Activated CD8-positive, alpha-beta T cell treated with anti-CD3 and anti-CD28 coated beads for 36 hours (primary cell): ENCODE measurements at regions not wholly inside any gene's neighbourhood (a gene's known extent, or its start where the extent isn't known, plus 50 kb on each side); places are given as distances from the start of the nearest gene placed in this dataset.
A peak's percentile ranks its signal among the peaks of the same experiment; 100 is the strongest.
"Not testable (repeated sequence)": the region's sequence is repeated elsewhere in the genome, so short reads cannot be mapped to it uniquely, and the experiment has no call there.

Source experiments
- ATAC-seq: fragments of 200-7000 bp; cut with Tn5 transposase; one replicate; pipeline ENCODE4 v1.10.0; 2021; ENCODE audit warnings: mild to moderate bottlenecking, moderate library complexity
- CTCF ChIA-PET: fragments of 350-600 bp; sonication (Branson Sonifier 250); formaldehyde crosslinking; loops from one replicate; lab custom pipeline; 2021; ENCODE audit warnings: antibody characterized with exemption; lab: Charles Lee
- POLR2A ChIA-PET: fragments of 350-600 bp; sonication (Branson Sonifier 250); formaldehyde crosslinking; loops from one replicate; lab custom pipeline; 2021; ENCODE audit warnings: antibody characterized with exemption; lab: Charles Lee
- DNase-seq: peaks from one replicate; pipeline ENCODE4 v3.0.0-alpha.2; 2020
- H3K27ac Mint-ChIP-seq: one replicate; pipeline ENCODE4 v1.8.0; 2021; ENCODE audit warnings: mild to moderate bottlenecking, mixed read lengths
- H3K27me3 Mint-ChIP-seq: one replicate; pipeline ENCODE4 v1.8.0; 2021; ENCODE audit warnings: mixed read lengths
- H3K36me3 Mint-ChIP-seq: one replicate; pipeline ENCODE4 v1.8.0; 2021; ENCODE audit warnings: low read depth, mixed read lengths
- H3K4me1 Mint-ChIP-seq: one replicate; pipeline ENCODE4 v1.8.0; 2021; ENCODE audit warnings: low read depth, mixed read lengths
- H3K4me3 Mint-ChIP-seq: one replicate; pipeline ENCODE4 v1.8.0; 2021; ENCODE audit warnings: mild to moderate bottlenecking, moderate library complexity, mixed read lengths
- H3K9me3 Mint-ChIP-seq: one replicate; pipeline ENCODE4 v1.8.0; 2021; ENCODE audit warnings: mixed read lengths
- intact Hi-C: fragments of 100-400 bp; cut with micrococcal nuclease; formaldehyde crosslinking; loops from one replicate; pipeline ENCODE4 v1.10.0; 2022

- CTCF ChIA-PET, intact Hi-C loops, POLR2A ChIA-PET, H3K9me3 Mint-ChIP-seq, ATAC-seq, H3K4me1 Mint-ChIP-seq, H3K27me3 Mint-ChIP-seq, H3K4me3 Mint-ChIP-seq, DNase-seq, H3K36me3 Mint-ChIP-seq, H3K27ac Mint-ChIP-seq: not testable (repeated sequence)
Observed at GRCh38 chr10:38267555-38267954, 173.4 kb downstream of the ZNF37A start.

GRCh38 chr10:38271031-38271430 lies 176.9 kb downstream of the ZNF37A start:
- CTCF ChIA-PET, POLR2A ChIA-PET, H3K27me3 Mint-ChIP-seq, H3K9me3 Mint-ChIP-seq, DNase-seq, H3K36me3 Mint-ChIP-seq, H3K4me1 Mint-ChIP-seq, intact Hi-C loops, ATAC-seq, H3K4me3 Mint-ChIP-seq, H3K27ac Mint-ChIP-seq: not testable (repeated sequence)

DNA sequence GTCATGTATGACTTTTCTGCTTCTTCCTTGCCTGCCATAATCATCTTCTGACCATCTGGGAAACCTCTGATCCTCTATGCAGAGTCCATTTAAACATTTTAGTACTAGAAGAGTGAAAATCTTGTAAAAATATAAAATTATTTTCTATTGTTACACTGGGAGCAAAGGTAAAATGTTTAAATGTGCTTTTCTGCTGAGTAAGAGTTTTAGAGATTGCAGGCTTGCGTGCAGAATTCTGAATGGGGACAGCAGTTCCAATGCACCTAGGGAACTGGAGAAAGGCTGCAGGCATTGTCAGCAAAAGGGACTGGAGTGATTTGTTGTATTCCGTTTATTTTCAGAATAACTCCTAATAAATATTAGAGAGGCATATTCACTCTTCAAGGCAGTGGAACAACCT lies 180.7 kb downstream of the ZNF37A start:
- H3K9me3 Mint-ChIP-seq, H3K4me1 Mint-ChIP-seq, intact Hi-C loops, POLR2A ChIA-PET, H3K27ac Mint-ChIP-seq, H3K36me3 Mint-ChIP-seq, ATAC-seq, DNase-seq, H3K4me3 Mint-ChIP-seq, H3K27me3 Mint-ChIP-seq, CTCF ChIA-PET: not testable (repeated sequence)

- ATAC-seq, H3K36me3 Mint-ChIP-seq, H3K27ac Mint-ChIP-seq, DNase-seq, H3K4me3 Mint-ChIP-seq, H3K27me3 Mint-ChIP-seq, CTCF ChIA-PET, POLR2A ChIA-PET, H3K4me1 Mint-ChIP-seq, intact Hi-C loops, H3K9me3 Mint-ChIP-seq: not testable (repeated sequence)
Observed at GRCh38 chr10:38292560-38292959, 198.4 kb downstream of the ZNF37A start.

GRCh38 chr10:38310111-38310510 lies 216.0 kb downstream of the ZNF37A start:
- POLR2A ChIA-PET, H3K27me3 Mint-ChIP-seq, H3K27ac Mint-ChIP-seq, H3K4me1 Mint-ChIP-seq, CTCF ChIA-PET, H3K36me3 Mint-ChIP-seq, intact Hi-C loops, DNase-seq, ATAC-seq, H3K9me3 Mint-ChIP-seq, H3K4me3 Mint-ChIP-seq: not testable (repeated sequence)

DNA sequence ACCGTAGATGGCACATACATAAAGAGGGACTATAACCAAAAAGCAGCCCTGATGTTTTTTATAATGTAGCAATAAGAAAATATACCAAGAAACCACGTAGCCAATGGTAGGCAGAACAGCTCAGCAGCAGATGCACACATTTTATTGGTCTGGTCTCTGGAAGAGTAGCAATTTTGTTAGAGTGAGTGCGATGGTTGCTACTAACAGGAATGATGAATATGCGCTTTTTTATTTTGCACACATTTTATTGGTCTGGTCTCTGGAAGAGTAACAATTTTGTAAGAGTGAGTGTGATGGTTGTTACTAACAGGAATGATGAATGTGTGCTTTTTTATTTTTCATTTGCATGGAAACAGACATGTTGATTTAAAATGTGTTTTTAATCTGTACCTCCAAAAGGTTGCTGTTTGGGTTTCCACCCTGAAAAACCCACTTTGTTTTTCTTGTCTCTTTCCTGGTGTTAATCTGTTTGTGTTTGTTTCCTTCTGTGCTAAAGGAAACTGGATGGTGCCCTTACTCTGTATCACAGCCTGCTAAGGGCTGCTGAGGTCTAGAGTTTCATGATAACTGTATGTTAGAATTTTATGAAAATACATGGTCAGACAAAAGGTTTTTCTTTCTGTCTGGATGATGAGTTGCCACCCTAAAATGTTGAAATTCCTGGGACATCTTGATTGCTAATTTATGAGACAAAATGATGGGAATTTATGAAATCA lies 221.1 kb downstream of the ZNF37A start:
- intact Hi-C loops, H3K4me3 Mint-ChIP-seq, ATAC-seq, H3K27me3 Mint-ChIP-seq, POLR2A ChIA-PET, H3K4me1 Mint-ChIP-seq, H3K27ac Mint-ChIP-seq, DNase-seq, H3K36me3 Mint-ChIP-seq, H3K9me3 Mint-ChIP-seq, CTCF ChIA-PET: not testable (repeated sequence)

DNA sequence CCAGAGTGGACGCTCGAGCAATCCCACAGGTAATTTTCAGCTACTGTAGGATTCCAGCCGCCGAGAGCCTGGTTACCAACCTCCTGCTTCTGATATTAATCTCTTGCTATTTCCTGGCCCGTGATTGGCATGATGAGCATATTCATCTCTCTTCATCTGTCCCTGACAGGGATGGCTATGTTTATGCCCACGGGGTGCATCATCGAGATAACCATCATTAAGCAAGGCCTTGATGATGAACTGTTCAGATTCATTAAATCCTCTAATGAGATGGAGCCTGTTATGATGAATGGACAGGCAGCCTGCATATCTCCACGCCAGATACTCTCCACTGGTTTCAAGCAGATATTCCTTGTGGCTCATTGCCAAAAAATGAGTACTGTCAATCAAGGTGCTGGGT lies 227.3 kb downstream of the ZNF37A start:
- intact Hi-C loops, H3K36me3 Mint-ChIP-seq, ATAC-seq, H3K9me3 Mint-ChIP-seq, CTCF ChIA-PET, H3K4me3 Mint-ChIP-seq, H3K27ac Mint-ChIP-seq, POLR2A ChIA-PET, DNase-seq, H3K27me3 Mint-ChIP-seq, H3K4me1 Mint-ChIP-seq: not testable (repeated sequence)

DNA sequence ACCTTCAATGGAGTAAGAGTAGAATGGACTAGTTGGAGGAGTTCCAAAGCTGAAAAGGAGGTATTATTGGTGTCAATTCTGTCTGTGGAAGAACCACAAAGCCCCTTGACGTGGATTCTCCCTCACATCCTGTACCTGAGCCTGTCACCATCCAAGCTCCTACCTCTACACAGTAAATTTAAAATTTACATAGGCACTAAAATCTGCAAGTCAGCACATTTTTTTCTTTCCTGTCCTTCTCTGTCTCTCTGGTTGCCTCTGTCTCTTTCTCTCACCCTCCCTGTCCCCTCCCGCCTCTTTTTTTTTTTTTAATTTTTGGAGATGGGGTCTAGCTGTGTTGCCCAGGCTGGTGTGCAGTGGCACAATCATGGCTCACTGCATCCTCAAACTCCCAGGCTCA lies 236.2 kb downstream of the ZNF37A start:
- POLR2A ChIA-PET, intact Hi-C loops, H3K4me3 Mint-ChIP-seq, ATAC-seq, H3K4me1 Mint-ChIP-seq, H3K9me3 Mint-ChIP-seq, H3K36me3 Mint-ChIP-seq, H3K27ac Mint-ChIP-seq, CTCF ChIA-PET, DNase-seq, H3K27me3 Mint-ChIP-seq: not testable (repeated sequence)

DNA sequence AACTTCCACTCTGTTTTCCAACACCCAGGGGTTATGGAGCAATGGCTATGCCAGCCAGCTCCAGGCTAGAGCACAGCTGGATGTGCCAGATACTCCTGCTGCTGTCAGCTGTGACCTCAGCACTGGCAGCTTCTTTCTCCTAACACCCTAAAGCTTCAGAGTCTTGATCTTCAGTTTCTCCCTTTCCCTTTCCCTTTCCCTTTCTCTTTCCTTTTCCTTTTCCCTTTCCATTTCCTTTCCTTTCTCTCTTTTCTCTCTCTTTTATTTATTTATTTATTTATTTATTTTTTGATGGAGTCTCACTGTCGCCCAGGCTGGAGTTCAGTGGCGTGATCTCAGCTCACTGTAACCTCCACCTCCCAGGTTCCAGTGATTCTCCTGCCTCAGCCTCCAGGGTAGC lies 237.0 kb downstream of the ZNF37A start:
- DNase-seq, H3K27ac Mint-ChIP-seq, H3K4me1 Mint-ChIP-seq, CTCF ChIA-PET, H3K27me3 Mint-ChIP-seq, ATAC-seq, H3K9me3 Mint-ChIP-seq, H3K36me3 Mint-ChIP-seq, H3K4me3 Mint-ChIP-seq, POLR2A ChIA-PET, intact Hi-C loops: not testable (repeated sequence)

DNA sequence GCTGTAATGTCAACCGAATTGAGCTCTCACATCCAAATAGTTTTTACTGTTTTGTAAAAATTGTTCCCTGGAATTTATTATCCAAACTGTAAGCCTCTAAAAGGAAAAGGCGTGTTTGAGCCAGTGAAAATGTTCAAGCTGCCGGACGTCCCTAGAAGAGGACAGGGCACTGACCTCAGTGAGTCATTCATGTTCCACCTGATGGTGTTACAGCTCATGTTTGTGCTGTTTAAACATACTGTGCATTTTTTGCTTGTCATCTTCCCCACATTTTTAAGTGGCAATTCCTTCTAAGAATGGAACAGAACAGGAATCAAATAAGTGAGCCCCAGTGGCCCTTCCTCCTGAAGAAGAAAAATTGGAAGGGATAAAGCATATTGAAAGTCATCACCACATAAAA lies 239.6 kb downstream of the ZNF37A start:
- H3K9me3 Mint-ChIP-seq, intact Hi-C loops, H3K4me1 Mint-ChIP-seq, H3K27me3 Mint-ChIP-seq, ATAC-seq, H3K27ac Mint-ChIP-seq, H3K4me3 Mint-ChIP-seq, DNase-seq, CTCF ChIA-PET, H3K36me3 Mint-ChIP-seq, POLR2A ChIA-PET: not testable (repeated sequence)

- POLR2A ChIA-PET, ATAC-seq, H3K4me3 Mint-ChIP-seq, H3K36me3 Mint-ChIP-seq, H3K9me3 Mint-ChIP-seq, H3K4me1 Mint-ChIP-seq, H3K27ac Mint-ChIP-seq, CTCF ChIA-PET, DNase-seq, intact Hi-C loops: not testable (repeated sequence)
- peaks cover 14% of the 10 kb centered on the region for H3K27me3 Mint-ChIP-seq
Observed at GRCh38 chr10:38350645-38351044, 256.5 kb downstream of the ZNF37A start.

- DNase-seq, result peak; percentile 47
- intact Hi-C loops, CTCF ChIA-PET, H3K9me3 Mint-ChIP-seq, H3K4me3 Mint-ChIP-seq, H3K27me3 Mint-ChIP-seq, H3K27ac Mint-ChIP-seq, POLR2A ChIA-PET, H3K4me1 Mint-ChIP-seq, ATAC-seq, H3K36me3 Mint-ChIP-seq: not testable (repeated sequence)
Observed at GRCh38 chr10:38354410-38354809, 260.3 kb downstream of the ZNF37A start.
